HTR-8/SVneo (cell line): ENCODE measurements at regions not wholly inside any gene's neighbourhood (a gene's known extent, or its start where the extent isn't known, plus 50 kb on each side); places are given as distances from the start of the nearest gene placed in this dataset.
"Not testable (repeated sequence)": the region's sequence is repeated elsewhere in the genome, so short reads cannot be mapped to it uniquely, and the experiment has no call there.

Source experiments
- DNase-seq: peaks from one replicate; pipeline ENCODE4 v3.0.0; 2011; ENCODE audit warnings: low spot score, mixed read lengths; ENCODE audit not compliant: insufficient read length
- FAIRE-seq: peaks from 2 replicates; lab custom pipeline; 2011; peaks lifted over from hg19 to GRCh38; lab: Jason Lieb, UNC

DNA sequence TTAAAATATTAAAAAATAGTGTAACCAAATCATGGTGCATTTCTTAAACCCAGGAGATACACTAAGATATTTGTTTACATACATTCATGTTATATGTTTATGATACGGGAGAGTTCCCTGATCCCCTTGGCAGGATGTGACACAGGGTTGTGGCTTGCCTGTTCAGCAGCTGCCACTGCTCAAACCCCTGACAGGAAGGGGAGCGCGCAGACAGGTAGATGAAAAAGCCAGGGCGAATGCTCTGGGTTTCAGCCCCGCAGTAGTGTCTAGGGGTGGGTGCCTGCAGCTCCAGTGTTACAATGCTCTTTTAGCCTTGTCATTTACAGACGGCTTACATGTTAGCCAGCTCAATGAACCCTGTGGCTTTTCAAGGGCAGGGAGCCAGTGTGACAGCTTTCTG, 1343.8 kb upstream of the IGFBP7 start:
- DNase-seq (no peak), FAIRE-seq (no peak)

DNA sequence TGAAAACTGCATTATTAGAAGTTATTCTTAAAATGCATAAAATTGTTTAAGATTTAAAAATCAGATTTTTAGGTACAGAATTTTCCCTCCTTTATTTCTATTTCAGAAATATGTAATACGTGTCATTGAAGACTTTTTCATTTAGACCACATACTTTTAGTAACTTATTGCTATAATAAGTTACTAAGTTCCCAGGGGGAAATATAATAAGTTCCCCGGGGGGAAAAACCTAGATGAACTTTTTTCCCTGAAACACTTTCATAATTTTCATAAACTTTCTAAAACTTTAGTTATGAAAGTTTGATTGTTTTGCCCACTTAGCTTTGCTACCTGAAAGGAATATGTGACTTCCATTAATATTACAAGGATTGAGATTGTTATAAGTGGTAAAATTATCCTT, 1341.5 kb upstream of the IGFBP7 start:
- FAIRE-seq, result no peak

DNA sequence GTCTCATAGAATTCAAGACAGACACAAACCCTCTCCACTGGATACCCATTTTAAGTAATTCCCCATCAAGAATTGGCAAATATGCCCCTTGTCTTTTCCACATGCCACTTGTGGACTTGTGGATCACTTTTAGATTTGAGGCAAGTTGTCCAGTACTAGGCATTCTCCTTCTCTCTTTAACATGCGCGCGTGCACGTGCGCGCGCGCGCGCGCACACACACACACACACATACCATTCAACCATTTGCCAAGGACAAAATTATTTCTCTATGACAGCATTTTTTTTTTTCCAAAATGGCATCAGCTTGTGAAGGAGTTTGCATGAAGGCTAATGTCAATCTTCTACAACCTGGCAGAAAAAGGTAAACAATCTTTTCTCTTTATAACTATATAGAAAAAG, 1325.7 kb upstream of the IGFBP7 start:
- DNase-seq, result no peak
- FAIRE-seq, result no peak

More for the DNA sequence above, 1341.5 kb upstream of the IGFBP7 start:
- no peak for DNase-seq

DNA sequence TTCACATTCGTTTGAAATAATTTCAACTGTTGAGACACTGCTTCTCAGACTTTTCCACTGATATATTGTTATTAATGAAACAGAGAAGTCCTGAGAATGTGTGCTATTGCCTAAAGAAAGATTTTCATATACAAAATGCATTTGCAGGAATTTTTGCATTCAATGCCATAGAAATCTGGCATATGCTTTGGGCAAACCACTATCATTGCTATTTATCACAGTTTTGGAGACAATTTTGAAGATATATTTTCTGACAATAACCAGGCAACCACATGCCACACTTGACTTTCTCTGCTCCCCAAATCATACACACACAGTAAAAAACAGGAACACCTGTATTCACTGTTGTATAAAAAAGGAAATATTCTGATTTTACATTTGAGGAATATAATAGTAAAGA, 1303.7 kb upstream of the IGFBP7 start:
- DNase-seq, result no peak
- FAIRE-seq, result no peak

DNA sequence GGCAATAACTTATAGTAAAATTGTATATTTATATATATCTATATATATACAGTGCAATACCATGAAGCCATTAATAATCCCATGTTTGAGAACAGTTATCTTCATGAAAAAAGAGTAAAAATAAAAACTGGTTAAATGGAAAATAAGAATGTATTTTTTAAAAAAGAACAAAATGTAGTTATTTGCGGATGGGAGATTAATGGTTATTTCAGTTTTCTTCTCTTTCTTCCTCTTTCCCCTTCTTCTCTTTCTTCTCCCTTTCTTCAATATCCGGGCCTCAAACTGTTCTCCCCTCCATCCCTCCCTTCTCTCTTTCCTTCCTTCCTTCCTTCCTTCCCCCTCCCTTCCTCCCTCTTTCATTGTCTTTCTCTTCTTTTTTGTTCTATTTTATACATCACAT, 1301.7 kb upstream of the IGFBP7 start:
- FAIRE-seq (no peak), DNase-seq (no peak)

DNA sequence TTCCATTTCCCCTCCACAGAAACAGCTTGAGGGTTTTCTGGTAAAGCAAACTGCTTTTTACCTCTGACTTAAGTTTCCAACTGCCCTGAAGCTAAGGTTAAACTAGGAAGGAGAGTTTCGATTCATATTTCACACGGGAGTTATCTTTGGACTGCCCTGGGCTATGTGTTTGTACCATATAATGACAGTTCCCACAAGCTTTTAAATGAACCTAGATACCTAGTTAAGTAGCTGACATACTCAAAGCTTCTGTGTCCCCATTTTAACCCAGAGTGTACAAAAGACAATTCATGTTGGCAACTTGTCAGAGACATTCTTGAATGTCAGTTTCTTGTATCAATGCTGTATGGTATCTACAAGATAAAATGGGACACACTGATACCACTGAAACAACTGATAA, 1296.6 kb upstream of the IGFBP7 start:
- DNase-seq (no peak), FAIRE-seq (no peak)

DNA sequence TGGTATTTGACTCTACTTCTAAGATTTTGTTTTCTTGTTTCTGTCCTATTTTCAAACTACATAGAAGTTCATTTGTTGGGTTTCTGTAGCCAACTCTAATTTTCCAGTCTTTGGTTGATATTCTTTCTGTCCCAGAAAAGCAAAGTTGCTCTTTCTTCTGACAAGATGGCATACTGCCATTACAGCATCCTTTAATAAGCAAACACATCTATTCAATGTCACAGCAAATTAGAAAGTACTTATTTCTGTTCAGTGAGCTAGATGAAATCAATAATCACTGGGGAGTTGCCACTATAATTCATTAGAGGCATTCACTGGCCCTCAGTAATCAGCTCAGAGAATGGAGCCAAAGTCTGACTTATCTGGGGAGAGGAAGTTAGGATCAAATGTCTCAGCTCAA, 1258.0 kb upstream of the IGFBP7 start:
- DNase-seq, result no peak

DNA sequence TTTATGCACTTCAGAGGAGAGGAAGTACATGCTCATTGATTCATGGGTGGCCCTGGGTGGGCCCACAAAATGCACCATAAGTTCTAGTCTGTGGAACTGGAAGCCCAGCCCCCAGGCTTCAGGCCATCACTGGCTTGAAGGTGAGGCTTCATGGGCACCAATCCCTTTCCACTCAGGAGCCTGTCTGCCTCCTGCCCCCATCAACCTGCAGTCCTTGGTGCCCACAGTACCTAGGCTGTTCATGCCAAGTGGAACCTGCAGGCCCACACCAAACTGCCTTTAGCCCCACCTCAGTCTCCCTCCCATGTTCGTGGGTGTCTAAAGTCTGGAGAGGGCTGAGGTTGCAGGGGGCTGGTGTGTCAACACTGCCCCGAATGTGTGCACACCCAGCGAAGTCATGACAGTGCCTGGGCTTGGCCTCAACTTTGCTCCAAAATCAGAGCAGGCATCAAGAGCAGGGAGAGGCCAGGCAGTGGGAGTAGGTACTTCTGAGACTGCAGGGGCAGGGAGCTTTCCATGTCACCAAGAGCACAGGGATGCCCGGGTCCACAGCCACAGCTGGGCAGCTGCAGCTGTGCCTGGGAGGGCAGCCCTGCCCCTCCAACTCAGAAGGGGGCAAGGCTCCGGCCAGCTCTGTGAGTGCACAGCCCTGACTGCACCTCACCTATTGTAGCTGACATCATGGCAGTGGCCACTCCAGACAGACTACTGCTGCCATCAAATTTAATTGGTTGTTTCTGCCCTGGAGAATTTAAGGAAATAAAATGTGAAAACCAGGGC, 1250.4 kb upstream of the IGFBP7 start:
- DNase-seq (no peak), FAIRE-seq (no peak)

More for the DNA sequence above, 1258.0 kb upstream of the IGFBP7 start:
- no peak for FAIRE-seq

DNA sequence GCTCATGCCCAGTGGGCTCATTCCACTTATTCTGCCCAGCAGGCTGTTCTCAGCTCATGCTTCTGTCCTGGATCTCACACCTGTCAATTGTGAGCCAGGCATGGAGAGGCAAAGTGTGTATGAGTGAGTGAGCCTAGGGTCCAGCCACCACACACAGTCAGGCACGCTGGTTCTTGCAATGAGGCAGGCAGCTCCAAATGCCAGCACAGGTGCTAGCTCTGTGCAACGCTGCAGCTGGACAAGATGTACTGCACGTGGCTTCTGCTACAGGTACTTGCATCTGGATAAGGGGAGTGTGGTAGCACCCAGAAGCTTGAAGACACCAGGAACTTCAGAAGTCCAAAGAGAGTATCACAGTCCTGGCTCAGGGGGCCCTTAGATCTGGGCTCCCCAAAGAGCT, 1249.4 kb upstream of the IGFBP7 start:
- no peak for FAIRE-seq
- DNase-seq, result no peak

DNA sequence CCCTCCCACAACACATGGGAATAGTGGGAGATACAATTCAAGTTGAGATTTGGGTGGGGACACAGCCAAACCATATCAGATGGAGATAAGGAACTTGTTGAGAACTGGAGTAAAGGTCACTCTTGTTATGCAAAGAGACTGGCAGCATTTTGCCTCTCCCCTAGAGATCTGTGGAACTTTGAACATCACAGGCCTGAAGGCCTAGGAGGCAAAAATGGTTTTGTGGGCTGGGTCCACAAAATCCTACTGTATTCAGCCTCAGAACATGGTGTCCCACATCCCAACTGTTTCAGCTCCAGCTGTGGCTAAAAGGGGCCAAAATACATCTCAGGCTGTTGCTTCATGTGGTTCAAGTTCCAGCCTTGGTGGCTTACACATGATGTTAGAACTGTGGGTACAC, 1247.8 kb upstream of the IGFBP7 start:
- no peak for DNase-seq
- FAIRE-seq, result no peak

DNA sequence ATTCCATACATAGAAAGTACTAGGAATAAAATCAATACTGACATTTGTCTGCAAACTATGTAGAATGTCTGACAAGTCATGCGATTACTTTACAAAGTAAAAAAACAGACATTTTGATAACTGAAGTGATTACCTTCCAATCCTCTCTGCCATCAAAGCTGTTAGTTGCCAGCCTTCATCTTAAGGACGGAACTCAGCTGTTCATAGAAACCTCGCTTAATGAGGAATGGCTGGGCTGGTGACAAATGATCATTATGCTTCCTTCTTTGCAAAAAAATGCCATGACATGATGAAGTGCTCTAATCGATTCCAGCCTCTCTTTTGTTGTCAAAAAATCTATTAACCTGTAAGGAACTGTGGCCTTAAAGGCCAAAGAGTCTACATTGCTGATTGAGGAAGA, 1214.9 kb upstream of the IGFBP7 start:
- DNase-seq (no peak), FAIRE-seq (no peak)

DNA sequence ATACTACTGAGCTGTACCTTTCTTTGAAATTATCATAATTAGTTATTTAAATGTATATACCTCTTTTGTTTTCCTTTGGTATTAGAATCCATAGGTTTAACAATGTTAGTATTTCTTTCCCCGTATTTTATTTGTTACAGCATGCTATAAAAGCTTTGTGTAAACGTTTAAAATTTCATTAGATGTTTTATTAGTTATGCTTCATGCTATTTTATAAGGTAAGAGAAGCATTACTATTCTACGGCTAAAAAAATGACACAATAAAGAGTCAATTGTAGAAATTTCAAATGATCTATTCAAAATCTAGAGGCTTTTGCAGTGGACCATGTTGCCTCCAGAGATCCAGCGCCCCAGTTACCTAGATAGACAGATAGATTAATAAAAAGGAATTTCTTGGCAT, 1203.3 kb upstream of the IGFBP7 start:
- FAIRE-seq (no peak), DNase-seq (no peak)

DNA sequence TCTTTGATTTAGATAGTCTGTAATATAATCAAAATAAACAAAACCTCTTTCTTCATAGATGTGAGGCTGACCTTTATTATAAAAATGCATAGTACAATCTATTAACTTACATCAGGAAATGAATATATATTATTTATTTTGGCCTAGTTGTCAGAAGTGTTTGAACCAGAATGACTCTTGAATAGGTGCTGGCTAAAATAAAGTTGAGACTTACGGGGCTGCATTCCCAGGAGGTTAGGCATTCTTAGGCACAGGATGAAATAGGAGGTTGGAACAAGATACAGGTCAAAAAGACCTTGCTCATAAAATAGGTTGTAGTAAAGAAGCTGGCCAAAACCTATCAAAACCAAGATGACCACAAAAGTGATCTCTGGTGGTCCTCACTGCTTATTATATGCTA, 1193.3 kb upstream of the IGFBP7 start:
- FAIRE-seq (no peak), DNase-seq (no peak)

DNA sequence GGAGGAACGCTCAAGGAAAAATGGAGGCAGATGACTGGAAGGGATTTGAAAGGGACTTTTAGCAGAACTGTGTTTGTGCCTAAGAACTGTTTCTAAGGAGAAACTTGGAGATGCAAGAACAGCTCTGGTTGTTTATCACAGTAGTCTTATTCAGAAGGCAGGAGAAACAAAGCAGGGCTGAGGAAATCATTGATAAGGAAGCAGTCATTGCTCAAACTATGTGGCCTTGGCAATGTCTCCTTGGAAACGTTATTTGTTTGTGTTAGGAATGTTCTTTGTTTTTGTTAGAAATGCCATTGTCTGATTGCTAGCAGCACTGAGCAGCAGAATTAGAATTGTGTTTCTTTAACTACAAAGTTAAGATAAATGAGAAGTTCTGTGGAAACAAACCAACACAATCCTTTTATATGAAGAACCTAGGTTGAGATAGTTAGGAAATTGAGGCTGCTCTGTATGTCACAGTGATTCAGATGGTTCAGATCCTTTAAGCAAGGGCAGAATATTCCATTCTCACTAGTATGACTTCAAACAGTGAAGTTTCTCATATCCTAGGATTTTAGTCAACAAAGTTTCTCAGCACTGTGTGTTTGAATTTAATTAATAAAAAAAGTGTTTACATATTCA, 1191.3 kb upstream of the IGFBP7 start:
- FAIRE-seq, result no peak

DNA sequence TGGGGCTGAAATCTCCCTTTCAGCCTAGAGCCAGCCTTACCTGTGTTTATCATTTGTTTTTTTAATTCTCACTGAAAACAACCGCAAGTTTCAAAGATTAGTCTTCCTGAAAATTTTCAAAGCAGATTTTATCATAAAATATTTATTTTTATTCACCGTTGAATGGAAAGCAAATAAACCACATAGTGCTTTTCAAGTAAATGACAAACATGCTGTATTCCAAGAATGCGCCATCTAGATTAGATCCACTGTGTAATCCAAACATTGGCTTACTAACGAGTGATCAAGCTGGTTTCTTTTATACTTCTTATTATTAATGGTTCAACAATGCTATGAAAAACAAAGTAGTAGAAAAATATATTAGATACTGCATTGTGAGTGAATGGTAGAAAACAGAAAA, 1176.2 kb upstream of the IGFBP7 start:
- no peak for FAIRE-seq
- no peak for DNase-seq

More for the DNA sequence above, 1191.3 kb upstream of the IGFBP7 start:
- DNase-seq, result no peak

DNA sequence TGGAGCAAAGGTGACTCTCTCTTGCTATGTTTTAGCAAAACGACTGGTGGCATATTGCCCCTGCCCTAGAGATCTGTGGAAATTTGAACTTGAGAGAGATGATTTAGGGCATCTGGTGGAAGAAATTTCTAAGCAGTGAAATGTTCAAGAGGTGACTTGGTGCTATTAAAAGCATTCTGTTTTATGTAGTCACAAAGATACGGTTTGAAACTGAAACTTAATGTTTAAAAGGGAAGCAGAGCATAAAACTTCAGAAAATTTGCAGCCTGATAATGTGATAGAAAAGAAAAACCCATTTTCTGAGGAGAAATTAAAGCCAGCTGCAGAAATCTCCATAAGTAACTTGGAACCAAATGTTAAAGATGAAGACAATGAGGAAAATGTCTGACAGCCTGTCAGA, 1170.7 kb upstream of the IGFBP7 start:
- DNase-seq, FAIRE-seq: not testable (repeated sequence)

DNA sequence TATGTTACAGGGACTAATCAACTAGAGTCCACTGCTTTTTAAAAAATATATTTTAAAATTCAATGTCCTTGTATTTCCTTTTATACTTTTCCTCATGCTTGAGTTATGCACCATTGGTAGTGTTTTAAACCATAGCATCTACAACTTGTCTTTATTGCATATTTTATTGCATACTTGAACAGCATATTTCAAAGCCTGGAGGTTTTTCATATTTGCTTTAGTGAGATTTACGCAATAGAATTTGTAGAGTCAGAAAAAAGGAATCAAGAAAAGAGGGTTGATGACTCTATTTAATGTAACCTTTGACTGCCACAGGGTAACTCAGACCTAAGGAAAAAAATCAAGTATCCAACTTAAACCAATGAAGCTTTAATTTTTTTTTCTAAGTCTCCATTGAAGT, 1165.7 kb upstream of the IGFBP7 start:
- DNase-seq (no peak), FAIRE-seq (no peak)

DNA sequence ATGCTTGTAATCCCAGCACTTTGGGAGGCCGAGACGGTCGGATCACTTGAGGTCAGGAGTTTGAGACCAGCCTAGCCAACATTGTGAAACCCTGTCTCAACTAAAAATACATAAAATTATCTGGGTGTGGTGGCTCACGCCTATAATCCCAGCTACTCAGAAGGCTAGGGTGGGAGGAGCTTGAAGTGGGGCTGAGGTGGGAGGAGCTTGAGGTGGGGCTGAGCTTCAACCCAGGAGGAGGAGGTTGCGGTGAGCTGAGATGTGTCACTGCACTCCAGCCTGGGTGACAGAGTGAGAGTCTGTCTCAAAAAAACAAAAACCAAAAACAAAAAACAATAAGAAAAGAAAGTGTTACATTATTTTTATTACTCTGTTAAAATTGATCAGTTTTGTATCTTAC, 1164.4 kb upstream of the IGFBP7 start:
- DNase-seq (no peak), FAIRE-seq (no peak)

DNA sequence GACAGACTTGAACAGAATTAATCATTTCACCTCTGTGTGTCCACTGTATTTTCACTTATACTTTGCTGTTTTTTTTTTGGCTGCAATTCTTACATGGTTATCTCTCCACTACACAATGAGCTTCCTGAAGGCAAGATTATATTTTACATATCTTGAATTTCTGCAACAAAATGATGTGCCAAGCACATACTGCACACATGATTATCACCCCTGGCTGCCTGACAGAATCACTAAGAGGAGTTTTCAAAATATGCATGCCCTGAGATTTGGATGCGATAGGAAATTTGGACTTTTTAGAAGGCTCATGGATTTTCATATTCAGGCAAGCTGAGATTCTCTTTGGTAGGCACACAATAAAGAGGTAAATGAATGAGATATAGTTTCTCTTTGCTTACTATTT, 1162.1 kb upstream of the IGFBP7 start:
- FAIRE-seq, result no peak
- no peak for DNase-seq

DNA sequence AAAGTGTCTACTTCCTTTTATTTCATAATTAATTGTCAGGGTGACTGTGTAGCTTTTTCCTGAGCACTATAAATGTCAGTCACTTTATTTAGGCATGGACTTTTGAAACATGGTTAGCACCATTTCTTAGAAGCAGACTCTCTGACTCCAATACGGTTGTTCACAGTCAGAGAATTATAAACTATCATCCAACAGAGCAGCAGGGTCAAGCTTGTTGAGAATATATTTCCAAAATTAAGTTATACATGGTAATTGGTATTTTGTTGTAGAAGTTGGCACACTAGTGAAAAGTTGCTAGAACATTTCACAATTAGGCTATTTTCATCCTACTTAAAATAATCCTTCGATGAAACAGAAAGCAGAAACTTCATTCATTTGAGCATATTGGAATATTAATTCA, 1155.5 kb upstream of the IGFBP7 start:
- FAIRE-seq (no peak), DNase-seq (no peak)

DNA sequence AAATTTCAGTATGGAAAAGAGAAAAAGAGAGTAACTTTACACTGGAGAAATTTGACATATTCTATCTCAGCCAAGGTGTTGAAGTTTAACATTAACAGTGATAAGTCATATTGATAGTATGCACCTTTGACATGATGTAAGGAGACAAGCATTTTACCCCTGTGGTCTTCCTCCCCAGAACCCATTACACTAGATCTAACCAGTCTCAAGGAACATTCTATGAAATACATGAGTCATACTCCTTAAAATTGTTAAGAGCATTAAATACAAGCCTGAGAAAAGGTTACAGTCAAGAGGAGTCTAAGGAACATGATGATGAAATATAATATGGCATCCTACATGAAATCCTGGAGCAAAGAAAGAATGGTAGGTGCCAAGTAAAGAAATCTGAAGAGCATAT, 1151.3 kb upstream of the IGFBP7 start:
- FAIRE-seq (no peak), DNase-seq (no peak)

DNA sequence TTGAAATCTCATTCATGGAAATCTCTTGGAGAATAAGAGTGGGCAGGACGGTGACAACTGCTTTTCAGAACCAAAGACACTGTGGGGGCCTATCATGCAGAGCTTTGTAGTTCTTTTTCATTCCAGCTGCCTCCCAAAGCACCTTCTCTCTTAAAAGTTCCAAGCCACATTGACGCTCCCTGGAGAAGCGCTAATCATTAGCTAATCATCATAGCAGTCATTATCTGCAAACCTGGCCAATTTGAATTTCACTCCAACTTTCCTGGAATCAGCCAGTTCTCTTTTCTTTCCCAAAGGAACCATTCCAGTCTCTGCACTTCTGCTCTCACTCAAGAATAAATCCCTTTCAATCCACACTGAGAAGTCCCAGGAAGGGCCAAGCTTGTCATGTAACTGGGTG, 1144.1 kb upstream of the IGFBP7 start:
- FAIRE-seq (no peak), DNase-seq (no peak)
